Stimulated activated naive CD4-positive, alpha-beta T cell (primary cell): ENCODE measurements at regions not wholly inside any gene's neighbourhood (a gene's known extent, or its start where the extent isn't known, plus 50 kb on each side); places are given as distances from the start of the nearest gene placed in this dataset.

ENCODE experiments used
- DNase-seq, 6 experiments: peaks; one replicate each; lab custom pipeline; 2025; lab: John Stamatoyannopoulos, UW

DNA sequence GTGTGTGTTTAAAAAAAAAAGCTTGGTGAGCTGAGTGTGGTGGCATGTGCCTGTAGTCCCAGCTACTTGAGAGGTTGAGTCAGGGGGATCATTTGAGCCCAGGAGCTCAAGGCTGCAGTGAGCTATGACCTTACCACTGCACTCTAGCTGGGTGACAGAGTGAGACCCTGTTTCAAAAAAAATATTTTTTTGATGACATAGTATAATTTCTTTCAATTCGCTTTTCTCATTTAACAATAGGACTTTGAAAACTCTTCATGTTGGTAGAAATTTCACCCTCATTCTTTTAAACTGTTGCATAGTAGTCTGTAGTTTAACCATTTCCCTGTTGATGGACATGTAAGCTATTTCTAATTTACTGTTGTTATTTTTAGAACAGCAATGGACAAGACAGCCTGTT lies 55.7 kb upstream of the EXOC6 start:
- no peak for DNase-seq
